ENCODE measurements at regions not wholly inside any gene's neighbourhood (a gene's known extent, or its start where the extent isn't known, plus 50 kb on each side); places are given as distances from the start of the nearest gene placed in this dataset.

DNA sequence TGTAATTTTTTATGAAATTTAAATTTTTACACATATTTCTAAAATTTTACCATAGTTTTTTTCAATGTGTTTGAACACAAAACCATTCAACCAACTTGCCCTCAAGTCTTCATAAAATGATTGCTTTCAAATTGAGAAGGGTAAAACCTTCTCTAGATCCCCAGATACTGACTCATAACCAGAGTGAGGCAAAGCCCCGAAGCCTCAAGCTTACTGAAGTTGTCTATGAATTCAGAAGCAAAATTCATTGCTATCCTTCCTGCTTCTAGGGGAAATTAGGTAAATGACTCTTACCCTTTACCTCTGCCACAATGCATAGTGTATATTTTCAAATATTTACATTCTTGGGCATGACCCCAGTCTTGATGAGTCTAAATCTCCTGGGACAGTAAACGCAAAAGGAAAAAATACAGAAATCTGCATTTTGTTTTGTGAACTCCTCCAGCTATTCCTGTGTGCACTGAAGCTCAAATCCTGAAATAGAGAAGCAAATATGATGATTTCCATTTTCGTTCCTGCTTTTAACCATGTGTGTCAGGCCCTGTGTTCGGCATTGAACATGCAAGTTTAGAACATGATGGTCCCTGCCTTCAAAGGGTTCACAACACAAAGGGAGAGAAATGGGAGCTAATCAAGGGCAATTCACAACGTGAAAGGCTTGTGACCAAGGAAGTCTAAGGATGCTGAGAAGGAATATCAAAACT lies 246.3 kb downstream of the SUCLG1 start:
- 0% methylated on average over 5 of the region's 5 CpGs for WGBS (ENCODE audit: insufficient coverage, insufficient replicate concordance, low lambda C conversion rate, missing lambda C conversion rate)
- TF ChIP-seq CREB1 (IDR thresholded peaks at IDR 0.05; ENCODE audit: low read depth) (no peak), IRF4 (IDR thresholded peaks at IDR 0.05; ENCODE audit: low read depth, low read length) (peak; percentile 87), IKZF2 (IDR thresholded peaks at IDR 0.05) (peak in 1 of 2 experiments; percentile 12; a peak in 1 of 4 replicates), MYB (IDR thresholded peaks at IDR 0.05; ENCODE audit: borderline replicate concordance, low read depth, low read length) (no peak), RUNX3 (IDR thresholded peaks at IDR 0.05; ENCODE audit: low read length) (peak; percentile 69), PAX8 (IDR thresholded peaks at IDR 0.05) (no peak), CUX1 (IDR thresholded peaks at IDR 0.05; ENCODE audit: insufficient replicate concordance, low read depth, low read length) (no peak), ZNF207 (IDR thresholded peaks at IDR 0.05; ENCODE audit: borderline replicate concordance) (no peak), REST (IDR thresholded peaks at IDR 0.05; ENCODE audit: low read depth, low read length) (no peak), JUNB (IDR thresholded peaks at IDR 0.05) (peak; percentile 89), WRNIP1 (IDR thresholded peaks at IDR 0.05; ENCODE audit: borderline replicate concordance, low read depth, low read length) (no peak), ATF2 (IDR thresholded peaks at IDR 0.05; ENCODE audit: low read length) (peak; percentile 37; the same call in 1 of the 2 replicates), FOS (IDR thresholded peaks at IDR 0.05; ENCODE audit: borderline replicate concordance, extremely low read depth, insufficient read length) (no peak), RAD51 (IDR thresholded peaks at IDR 0.05) (no peak), MEF2B (IDR thresholded peaks at IDR 0.05; ENCODE audit: partially characterized antibody, poor library complexity, severe bottlenecking) (peak; percentile 13)

More for the DNA sequence above, 246.3 kb downstream of the SUCLG1 start:
- ATAC-seq = peak; percentile 76
- in situ Hi-C loops (cut with MboI) = no loop called here
- ChIA-PET SMC1A (ENCODE audit: uncharacterized antibody, unreplicated experiment) (interaction anchor here (1.6 kb wide), 1 partner anchor 11 kb away, joined by 5 read pairs; no protein-coding TSS in a partner anchor), CTCF (interaction anchor here (1.4 kb wide), 1 partner anchor 10 kb away, joined by 5 read pairs; no protein-coding TSS in a partner anchor), RAD21 (ENCODE audit: unreplicated experiment) (no interaction called here), POLR2A (no interaction called here)
- Histone ChIP-seq H3K36me3 (ENCODE audit: control insufficient read depth in 2 of 2, insufficient read depth in 2 of 2, low read length in 1 of 2) (no peaks in the 10 kb centered on the region), H3K27ac (ENCODE audit: control insufficient read depth, insufficient read depth) (no peak overlapping the region), H3K4me1 (ENCODE audit: control insufficient read depth, insufficient read depth, low read length) (no peaks in the 10 kb centered on the region), H3K79me2 (ENCODE audit: control insufficient read depth, insufficient read depth, low read length) (no peaks in the 10 kb centered on the region), H3K4me3 (0 out of 2 replicates have a peak overlapping the region, but pooled peaks have one; percentile 1), H3K4me2 (ENCODE audit: control insufficient read depth, insufficient read depth) (0 out of 2 replicates have a peak overlapping the region, but pooled peaks have one; percentile 11), H3K27me3 (replicated peaks in 1 of 2; ENCODE audit: control insufficient read depth in 2 of 2, insufficient read depth in 2 of 2, low read length in 1 of 2) (no peaks in the 10 kb centered on the region), H3K9me3 (replicated peaks; ENCODE audit: control insufficient read depth, insufficient read depth, low read length) (no peaks in the 10 kb centered on the region), H2AFZ (ENCODE audit: control insufficient read depth, low read depth, low read length) (no peak overlapping the region), H3K9ac (ENCODE audit: control insufficient read depth, insufficient read depth, low read length) (no peak overlapping the region), H4K20me1 (ENCODE audit: control insufficient read depth, insufficient read depth) (no peaks in the 10 kb centered on the region)
- FAIRE-seq = no peak
- DNase-seq (ENCODE audit: low read depth, low spot score) = peak; percentile 25
- BruUV-seq (replicated peaks) = no TSS peak
- intact Hi-C loops (cut with micrococcal nuclease; ENCODE audit: unreplicated experiment) = no loop called here
